GM12865 (cell line): ENCODE measurements at regions not wholly inside any gene's neighbourhood (a gene's known extent, or its start where the extent isn't known, plus 50 kb on each side); places are given as distances from the start of the nearest gene placed in this dataset.

Source experiments
- DNase-seq: peaks from one replicate; pipeline ENCODE4 v3.0.0; 2010; ENCODE audit warnings: low read depth
- H3K4me3 ChIP-seq: 2 replicates; pipeline ENCODE4 v1.5.1; 2011; ENCODE audit warnings: mild to moderate bottlenecking, low read depth, low read length, control low read depth
- CTCF ChIP-seq: IDR thresholded peaks from 2 replicates; pipeline ENCODE4 v1.5.1; 2011; ENCODE audit warnings: low read length, control low read depth, low read depth, inconsistent platforms; ENCODE audit not compliant: insufficient read depth; ENCODE audit errors: missing control alignments

GRCh38 chr1:166507347-166507746, 331.9 kb upstream of the POGK start:
- TF ChIP-seq CTCF: no peak
- DNase-seq: no peak
- H3K4me3 ChIP-seq: no peak overlapping the region

- H3K4me3 ChIP-seq: no peak overlapping the region
- no peak for DNase-seq
- no peak for TF ChIP-seq CTCF
Observed at GRCh38 chr1:166511761-166512160, 327.5 kb upstream of the POGK start.

GRCh38 chr1:166514067-166514466, 325.2 kb upstream of the POGK start:
- H3K4me3 ChIP-seq: no peak overlapping the region
- no peak for TF ChIP-seq CTCF
- no peak for DNase-seq

GRCh38 chr1:166527752-166528151, 311.5 kb upstream of the POGK start:
- TF ChIP-seq CTCF: no peak
- H3K4me3 ChIP-seq: no peak overlapping the region
- no peak for DNase-seq

- TF ChIP-seq CTCF: no peak
- DNase-seq: no peak
- H3K4me3 ChIP-seq: no peak overlapping the region
Observed at GRCh38 chr1:166538646-166539045, 300.6 kb upstream of the POGK start.

- TF ChIP-seq CTCF: no peak
- no peak overlapping the region for H3K4me3 ChIP-seq
- no peak for DNase-seq
Observed at GRCh38 chr1:166544036-166544435, 295.2 kb upstream of the POGK start.

GRCh38 chr1:166544561-166544960, 294.7 kb upstream of the POGK start:
- DNase-seq: no peak
- H3K4me3 ChIP-seq: no peak overlapping the region
- no peak for TF ChIP-seq CTCF
